Karpas-422 (cell line): ENCODE measurements at regions not wholly inside any gene's neighbourhood (a gene's known extent, or its start where the extent isn't known, plus 50 kb on each side); places are given as distances from the start of the nearest gene placed in this dataset.

Experiments
- DNase-seq: peaks from one replicate; pipeline ENCODE4 v3.0.0-alpha.2; 2015
- H2AFZ ChIP-seq: fragments of 200-600 bp; sonication (generic); 2 replicates; pipeline ENCODE4 v1.6.1; 2014; ENCODE audit warnings: antibody characterized with exemption, low read length, mixed read lengths
- H3K27ac ChIP-seq: fragments of 200-600 bp; sonication (generic); 2 replicates; pipeline ENCODE4 v1.5.1; 2014; ENCODE audit warnings: mild to moderate bottlenecking, low read length, moderate library complexity
- H3K27me3 ChIP-seq: fragments of 200-600 bp; sonication (generic); 2 replicates; pipeline ENCODE4 v1.6.1; 2014; ENCODE audit warnings: low read length, mixed read lengths
- H3K36me3 ChIP-seq: fragments of 200-600 bp; sonication (generic); 2 replicates; pipeline ENCODE4 v1.6.1; 2014; ENCODE audit warnings: low read length, mixed read lengths; ENCODE audit not compliant: insufficient read depth
- H3K4me1 ChIP-seq: fragments of 200-600 bp; sonication (generic); 2 replicates; pipeline ENCODE4 v1.6.1; 2014; ENCODE audit warnings: mild to moderate bottlenecking, low read length, mixed read lengths
- H3K4me2 ChIP-seq: fragments of 200-600 bp; sonication (generic); 2 replicates; pipeline ENCODE4 v1.6.1; 2014; ENCODE audit warnings: low read length, low read depth, mild to moderate bottlenecking; ENCODE audit not compliant: poor library complexity, severe bottlenecking
- H3K4me3 ChIP-seq: fragments of 200-600 bp; sonication (generic); 2 replicates; pipeline ENCODE4 v1.5.1; 2014; ENCODE audit warnings: mild to moderate bottlenecking, antibody characterized with exemption, low read length, mixed read lengths
- H3K79me2 ChIP-seq: fragments of 200-600 bp; sonication (generic); 2 replicates; pipeline ENCODE4 v1.6.1; 2014; ENCODE audit warnings: mild to moderate bottlenecking, low read length, mixed read lengths
- H3K9ac ChIP-seq: fragments of 200-600 bp; sonication (generic); 2 replicates; pipeline ENCODE4 v1.6.0; 2014; ENCODE audit warnings: low read length
- H3K9me2 ChIP-seq: fragments of 200-600 bp; sonication (generic), shearing (Covaris generic); replicated peaks from 2 replicates; pipeline ENCODE4 v1.6.0; 2014; ENCODE audit warnings: mild to moderate bottlenecking, low read length, moderate library complexity; ENCODE audit not compliant: insufficient read depth
- H3K9me3 ChIP-seq: fragments of 300-700, 200-600 bp; sonication (generic); 2 replicates; pipeline ENCODE4 v1.6.1; 2014; ENCODE audit warnings: low read length, mixed read lengths
- H4K20me1 ChIP-seq: fragments of 200-600 bp; sonication (generic); 2 replicates; pipeline ENCODE4 v1.6.1; 2014; ENCODE audit warnings: mild to moderate bottlenecking, antibody characterized with exemption, low read length, low read depth; ENCODE audit not compliant: insufficient read depth

DNA sequence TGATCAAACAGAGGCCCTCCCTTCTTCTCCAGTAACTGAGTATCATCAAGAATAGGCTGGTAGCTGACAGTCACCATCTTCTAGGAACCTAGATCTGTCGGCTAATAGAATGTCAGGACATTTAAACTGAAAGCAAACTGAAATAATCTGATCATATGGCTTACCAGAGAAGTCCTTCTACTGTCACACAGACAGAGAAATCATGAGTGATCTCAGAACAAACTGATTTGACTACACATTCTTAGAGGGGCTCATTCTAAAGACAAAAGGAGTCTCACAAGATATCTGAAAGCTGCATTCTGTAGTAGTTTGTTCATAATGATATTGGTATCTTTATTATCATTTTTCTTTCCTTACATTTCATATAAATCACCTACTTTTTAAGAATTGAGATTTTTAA, 130.9 kb upstream of the ADCY1 start:
- Histone ChIP-seq H3K9ac (no peak overlapping the region), H3K4me1 (no peaks in the 10 kb centered on the region), H3K4me3 (no peak overlapping the region), H3K27me3 (no peaks in the 10 kb centered on the region), H3K9me3 (no peaks in the 10 kb centered on the region), H3K4me2 (no peak overlapping the region), H3K9me2 (0 out of 2 replicates have a peak, but pooled peaks cover 3% of the 10 kb centered on the region), H3K36me3 (no peaks in the 10 kb centered on the region), H4K20me1 (no peaks in the 10 kb centered on the region), H3K27ac (no peak overlapping the region), H3K79me2 (no peaks in the 10 kb centered on the region), H2AFZ (no peak overlapping the region)
- DNase-seq, result no peak

GRCh38 chr7:45446195-45446944, 127.8 kb upstream of the ADCY1 start:
- Histone ChIP-seq H3K36me3 (no peaks in the 10 kb centered on the region), H3K9ac (no peak overlapping the region), H3K9me2 (0 out of 2 replicates have a peak, but pooled peaks cover 3% of the 10 kb centered on the region), H3K27ac (no peak overlapping the region), H3K4me2 (no peak overlapping the region), H3K4me3 (no peak overlapping the region), H2AFZ (no peak overlapping the region), H3K9me3 (no peaks in the 10 kb centered on the region), H3K79me2 (no peaks in the 10 kb centered on the region), H3K27me3 (no peaks in the 10 kb centered on the region), H3K4me1 (no peaks in the 10 kb centered on the region), H4K20me1 (no peaks in the 10 kb centered on the region)
- DNase-seq, result no peak

DNA sequence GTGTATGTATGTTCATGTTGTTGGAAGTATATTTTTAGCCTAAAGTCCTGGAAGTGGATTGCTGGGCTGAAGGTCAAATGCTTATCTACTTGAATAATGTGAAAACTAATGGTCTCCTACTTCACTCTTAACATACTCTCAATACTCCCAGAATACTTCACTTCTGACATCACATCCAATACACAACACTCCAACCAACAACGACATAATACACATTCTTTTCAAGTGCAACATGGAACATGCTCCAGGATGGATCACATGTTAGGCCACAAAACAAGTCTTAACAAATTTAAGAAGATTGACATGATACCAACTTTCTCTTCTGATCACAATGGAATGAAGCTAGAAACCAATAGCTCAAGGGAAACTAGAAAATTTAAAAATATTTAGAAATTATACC, 126.9 kb upstream of the ADCY1 start:
- Histone ChIP-seq H3K79me2 (no peaks in the 10 kb centered on the region), H3K9me2 (0 out of 2 replicates have a peak, but pooled peaks cover 3% of the 10 kb centered on the region), H3K27me3 (no peaks in the 10 kb centered on the region), H3K36me3 (no peaks in the 10 kb centered on the region), H3K4me2 (no peak overlapping the region), H2AFZ (no peak overlapping the region), H3K4me1 (no peaks in the 10 kb centered on the region), H4K20me1 (no peaks in the 10 kb centered on the region), H3K4me3 (no peak overlapping the region), H3K9ac (no peak overlapping the region), H3K9me3 (no peaks in the 10 kb centered on the region), H3K27ac (no peak overlapping the region)
- no peak for DNase-seq

DNA sequence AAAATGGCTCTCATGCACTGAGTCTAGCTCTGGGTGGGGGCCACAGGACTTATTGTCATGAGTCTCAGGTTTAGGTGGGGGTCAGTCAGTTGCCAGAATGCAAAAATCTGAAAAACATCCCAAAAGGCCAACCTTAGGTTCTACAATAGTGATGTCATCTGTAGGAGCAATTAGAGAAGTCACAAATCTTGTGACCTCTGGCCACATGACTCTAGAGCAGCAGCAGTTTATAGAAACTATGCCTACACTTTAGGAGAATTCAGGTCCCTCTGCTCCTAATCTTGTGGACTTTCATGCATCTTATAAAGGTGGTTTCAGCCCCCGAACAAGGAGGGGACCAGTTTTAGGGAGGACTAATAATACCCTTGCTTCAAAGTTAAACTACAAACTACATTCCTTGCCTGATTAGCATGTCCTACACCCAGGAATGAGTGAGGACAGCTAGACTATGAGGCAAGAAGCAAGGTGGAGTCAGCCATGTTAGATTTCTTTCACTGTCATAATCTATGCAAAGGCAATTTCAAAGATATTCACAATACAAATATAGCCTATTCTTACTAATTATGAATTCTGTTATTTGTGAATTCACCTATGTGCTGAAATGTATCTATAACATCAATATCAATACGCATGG, 123.5 kb upstream of the ADCY1 start:
- no peak for DNase-seq
- Histone ChIP-seq H3K79me2 (no peaks in the 10 kb centered on the region), H3K27me3 (peaks cover 3% of the 10 kb centered on the region; the same call in 1 of the 2 replicates), H3K4me2 (no peak overlapping the region), H3K9me2 (0 out of 2 replicates have a peak, but pooled peaks cover 3% of the 10 kb centered on the region), H3K9me3 (no peaks in the 10 kb centered on the region), H3K9ac (no peak overlapping the region), H3K36me3 (no peaks in the 10 kb centered on the region), H4K20me1 (no peaks in the 10 kb centered on the region), H3K27ac (no peak overlapping the region), H2AFZ (no peak overlapping the region), H3K4me1 (no peaks in the 10 kb centered on the region), H3K4me3 (no peak overlapping the region)

- Histone ChIP-seq H3K4me2 (no peak overlapping the region), H3K79me2 (no peaks in the 10 kb centered on the region), H3K27ac (no peak overlapping the region), H2AFZ (no peak overlapping the region), H3K4me1 (no peaks in the 10 kb centered on the region), H3K27me3 (peaks cover 3% of the 10 kb centered on the region; the same call in 1 of the 2 replicates), H3K9ac (no peak overlapping the region), H4K20me1 (no peaks in the 10 kb centered on the region), H3K9me3 (no peaks in the 10 kb centered on the region), H3K4me3 (no peak overlapping the region), H3K36me3 (no peaks in the 10 kb centered on the region), H3K9me2 (0 out of 2 replicates have a peak, but pooled peaks cover 3% of the 10 kb centered on the region)
- DNase-seq, result no peak
Observed at GRCh38 chr7:45451342-45452035, 122.7 kb upstream of the ADCY1 start.

- H3K4me1 ChIP-seq, result no peaks in the 10 kb centered on the region
- no peaks in the 10 kb centered on the region for H3K79me2 ChIP-seq
- no peaks in the 10 kb centered on the region for H4K20me1 ChIP-seq
- no peaks in the 10 kb centered on the region for H3K9me2 ChIP-seq
- no peak overlapping the region for H3K27ac ChIP-seq
- no peak overlapping the region for H3K4me2 ChIP-seq
- no peak overlapping the region for H3K4me3 ChIP-seq
- no peak overlapping the region for H2AFZ ChIP-seq
- peaks cover 3% of the 10 kb centered on the region; the same call in 1 of the 2 replicates for H3K27me3 ChIP-seq
- no peak overlapping the region for H3K9ac ChIP-seq
- no peak for DNase-seq
- H3K9me3 ChIP-seq, result no peaks in the 10 kb centered on the region
- H3K36me3 ChIP-seq, result no peaks in the 10 kb centered on the region
Observed at GRCh38 chr7:45454771-45455170, 119.4 kb upstream of the ADCY1 start.

GRCh38 chr7:45455662-45456061, 118.5 kb upstream of the ADCY1 start:
- Histone ChIP-seq H3K79me2 (no peaks in the 10 kb centered on the region), H3K4me2 (no peak overlapping the region), H3K36me3 (no peaks in the 10 kb centered on the region), H2AFZ (no peak overlapping the region), H3K27me3 (peaks cover 3% of the 10 kb centered on the region; the same call in 1 of the 2 replicates), H3K9me3 (no peaks in the 10 kb centered on the region), H3K9ac (no peak overlapping the region), H3K27ac (no peak overlapping the region), H4K20me1 (no peaks in the 10 kb centered on the region), H3K9me2 (no peaks in the 10 kb centered on the region), H3K4me1 (no peaks in the 10 kb centered on the region), H3K4me3 (no peak overlapping the region)
- DNase-seq, result no peak

DNA sequence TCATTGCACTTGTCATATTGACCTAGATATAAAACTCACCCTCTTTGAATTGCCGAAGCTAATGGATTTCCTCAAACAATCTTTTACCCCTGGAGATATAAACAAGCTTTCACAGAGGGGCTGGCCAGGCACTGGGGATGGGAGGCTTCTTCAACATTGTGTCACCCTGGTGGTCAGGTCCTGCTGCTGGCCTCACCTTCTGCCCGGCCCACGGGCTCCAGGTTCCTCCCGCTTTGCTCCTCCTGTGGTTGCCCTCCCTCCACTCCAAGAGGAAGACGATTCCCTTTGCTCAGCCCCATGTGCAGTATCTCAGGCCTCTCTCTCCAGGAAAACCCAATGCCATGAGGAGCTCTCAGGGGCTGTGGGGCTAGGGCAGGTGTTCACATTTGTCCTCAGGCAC, 118.1 kb upstream of the ADCY1 start:
- no peak overlapping the region for H2AFZ ChIP-seq
- H3K9ac ChIP-seq, result no peak overlapping the region
- no peaks in the 10 kb centered on the region for H3K4me1 ChIP-seq
- no peaks in the 10 kb centered on the region for H3K9me3 ChIP-seq
- H3K9me2 ChIP-seq, result no peaks in the 10 kb centered on the region
- peaks cover 3% of the 10 kb centered on the region; the same call in 1 of the 2 replicates for H3K27me3 ChIP-seq
- DNase-seq, result no peak
- H4K20me1 ChIP-seq, result no peaks in the 10 kb centered on the region
- H3K36me3 ChIP-seq, result no peaks in the 10 kb centered on the region
- H3K27ac ChIP-seq, result no peak overlapping the region
- H3K4me2 ChIP-seq, result no peak overlapping the region
- H3K4me3 ChIP-seq, result no peak overlapping the region
- no peaks in the 10 kb centered on the region for H3K79me2 ChIP-seq
